ENCODE measurements at regions not wholly inside any gene's neighbourhood (a gene's known extent, or its start where the extent isn't known, plus 50 kb on each side); places are given as distances from the start of the nearest gene placed in this dataset.
A peak's percentile ranks its signal among the peaks of the same experiment; 100 is the strongest.

GRCh38 chr20:11083841-11084240 is 410.0 kb upstream of the JAG1 start:
- no peak for DNase-seq (ENCODE audit: low read depth)

GRCh38 chr20:11084508-11084907 is 410.7 kb upstream of the JAG1 start:
- DNase-seq (ENCODE audit: low read depth), result no peak

GRCh38 chr20:11086970-11087369 is 413.2 kb upstream of the JAG1 start:
- no peak for DNase-seq (ENCODE audit: low read depth)

GRCh38 chr20:11090751-11091150 is 417.0 kb upstream of the JAG1 start:
- DNase-seq (ENCODE audit: low read depth), result no peak

- DNase-seq (ENCODE audit: low read depth), result peak; percentile 27
Measured at GRCh38 chr20:11091511-11091910, 417.7 kb upstream of the JAG1 start.

- no peak for DNase-seq (ENCODE audit: low read depth)
Measured at GRCh38 chr20:11092151-11092550, 418.4 kb upstream of the JAG1 start.

- no peak for DNase-seq (ENCODE audit: low read depth)
Measured at GRCh38 chr20:11094196-11094595, 420.4 kb upstream of the JAG1 start.

- no peak for DNase-seq (ENCODE audit: low read depth)
Measured at GRCh38 chr20:11094711-11095110, 420.9 kb upstream of the JAG1 start.

GRCh38 chr20:11098888-11099287 is 425.1 kb upstream of the JAG1 start:
- peak; percentile 21 for DNase-seq (ENCODE audit: low read depth)

- peak; percentile 37 for DNase-seq (ENCODE audit: low read depth)
Measured at GRCh38 chr20:11101243-11101642, 427.4 kb upstream of the JAG1 start.

- no peak for DNase-seq (ENCODE audit: low read depth)
Measured at GRCh38 chr20:11101696-11102095, 427.9 kb upstream of the JAG1 start.

GRCh38 chr20:11103866-11104265 is 430.1 kb upstream of the JAG1 start:
- DNase-seq (ENCODE audit: low read depth), result peak; percentile 65

- DNase-seq (ENCODE audit: low read depth), result no peak
Measured at GRCh38 chr20:11108102-11108810, 434.5 kb upstream of the JAG1 start.

- DNase-seq (ENCODE audit: low read depth), result no peak
Measured at GRCh38 chr20:11110535-11110934, 436.7 kb upstream of the JAG1 start.

GRCh38 chr20:11111191-11111590 is 437.4 kb upstream of the JAG1 start:
- peak; percentile 55 for DNase-seq (ENCODE audit: low read depth)

GRCh38 chr20:11112832-11113231 is 439.0 kb upstream of the JAG1 start:
- peak; percentile 50 for DNase-seq (ENCODE audit: low read depth)

- no peak for DNase-seq (ENCODE audit: low read depth)
Measured at GRCh38 chr20:11114382-11114781, 440.6 kb upstream of the JAG1 start.

GRCh38 chr20:11117808-11118528 is 444.2 kb upstream of the JAG1 start:
- peak; percentile 74 for DNase-seq (ENCODE audit: low read depth)

- DNase-seq (ENCODE audit: low read depth), result peak; percentile 8
Measured at GRCh38 chr20:11118802-11119380, 445.1 kb upstream of the JAG1 start.

GRCh38 chr20:11119573-11119972 is 445.8 kb upstream of the JAG1 start:
- DNase-seq (ENCODE audit: low read depth), result no peak

GRCh38 chr20:11120431-11120830 is 446.6 kb upstream of the JAG1 start:
- DNase-seq (ENCODE audit: low read depth), result peak; percentile 34

GRCh38 chr20:11124849-11125505 is 451.2 kb upstream of the JAG1 start:
- peak; percentile 54 for DNase-seq (ENCODE audit: low read depth)

GRCh38 chr20:11128220-11128718 is 454.5 kb upstream of the JAG1 start:
- DNase-seq (ENCODE audit: low read depth), result peak; percentile 74
